ENCODE measurements at regions not wholly inside any gene's neighbourhood (a gene's known extent, or its start where the extent isn't known, plus 50 kb on each side); places are given as distances from the start of the nearest gene placed in this dataset.

DNA sequence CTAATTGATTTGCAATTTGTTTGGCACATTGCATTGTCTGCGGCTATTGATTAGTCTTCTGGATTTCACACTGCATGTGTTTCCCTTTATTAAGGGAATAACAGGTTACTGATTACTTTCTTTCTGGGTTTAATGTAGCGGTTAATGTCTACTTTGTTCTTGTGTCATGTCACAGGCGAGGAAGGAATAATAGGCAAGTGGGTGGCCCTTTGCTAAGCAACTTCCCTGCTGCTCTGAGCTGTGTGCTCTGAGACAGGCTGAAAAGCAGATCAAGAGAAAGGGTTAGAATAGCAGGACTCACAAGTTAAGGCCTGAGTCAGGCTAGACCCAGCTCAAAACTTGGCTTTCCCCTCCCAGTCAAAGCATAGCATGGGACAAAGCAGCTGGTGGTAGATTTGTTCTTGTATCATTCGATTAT is 77.2 kb downstream of the NKX2-1 start:
- H3K27ac Mint-ChIP-seq, result no peak overlapping the region
- peak; percentile 95 for ATAC-seq
- ChIA-PET CTCF (interaction anchor here (1.5 to 3.6 kb wide), 6 partner anchors 9 to 373 kb away, joined by 4 to 28 read pairs (median 8); no protein-coding TSS in a partner anchor), POLR2A (no interaction called here)
- no peak for DNase-seq (ENCODE audit: low spot score)
- H3K4me1 Mint-ChIP-seq, result peaks cover 48% of the 10 kb centered on the region
- H3K27me3 Mint-ChIP-seq (ENCODE audit: low read depth), result peaks cover 95% of the 10 kb centered on the region
- H3K36me3 Mint-ChIP-seq, result no peaks in the 10 kb centered on the region
- H3K9me3 Mint-ChIP-seq, result no peaks in the 10 kb centered on the region
- TF ChIP-seq, protein P1, sequence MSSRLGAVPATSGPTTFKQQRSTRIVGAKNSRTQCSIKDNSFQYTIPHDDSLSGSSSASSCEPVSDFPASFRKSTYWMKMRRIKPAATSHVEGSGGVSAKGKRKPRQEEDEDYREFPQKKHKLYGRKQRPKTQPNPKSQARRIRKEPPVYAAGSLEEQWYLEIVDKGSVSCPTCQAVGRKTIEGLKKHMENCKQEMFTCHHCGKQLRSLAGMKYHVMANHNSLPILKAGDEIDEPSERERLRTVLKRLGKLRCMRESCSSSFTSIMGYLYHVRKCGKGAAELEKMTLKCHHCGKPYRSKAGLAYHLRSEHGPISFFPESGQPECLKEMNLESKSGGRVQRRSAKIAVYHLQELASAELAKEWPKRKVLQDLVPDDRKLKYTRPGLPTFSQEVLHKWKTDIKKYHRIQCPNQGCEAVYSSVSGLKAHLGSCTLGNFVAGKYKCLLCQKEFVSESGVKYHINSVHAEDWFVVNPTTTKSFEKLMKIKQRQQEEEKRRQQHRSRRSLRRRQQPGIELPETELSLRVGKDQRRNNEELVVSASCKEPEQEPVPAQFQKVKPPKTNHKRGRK (CRISPR knock-in tag; IDR thresholded peaks at IDR 0.05; ENCODE audit: borderline replicate concordance), result no peak
- TF ChIP-seq NFE2L1 (CRISPR knock-in tag; IDR thresholded peaks at IDR 0.05) (no peak), NR2C2 (CRISPR knock-in tag; IDR thresholded peaks at IDR 0.05) (no peak), TEAD1 (CRISPR knock-in tag; IDR thresholded peaks at IDR 0.05) (no peak), JUN (CRISPR knock-in tag; IDR thresholded peaks at IDR 0.05) (no peak), TEAD4 (CRISPR knock-in tag; IDR thresholded peaks at IDR 0.05) (no peak), GABPB1 (CRISPR knock-in tag; IDR thresholded peaks at IDR 0.05) (no peak), ZNF671 (CRISPR knock-in tag; IDR thresholded peaks at IDR 0.05) (no peak)
- TF ChIP-seq, protein P2, sequence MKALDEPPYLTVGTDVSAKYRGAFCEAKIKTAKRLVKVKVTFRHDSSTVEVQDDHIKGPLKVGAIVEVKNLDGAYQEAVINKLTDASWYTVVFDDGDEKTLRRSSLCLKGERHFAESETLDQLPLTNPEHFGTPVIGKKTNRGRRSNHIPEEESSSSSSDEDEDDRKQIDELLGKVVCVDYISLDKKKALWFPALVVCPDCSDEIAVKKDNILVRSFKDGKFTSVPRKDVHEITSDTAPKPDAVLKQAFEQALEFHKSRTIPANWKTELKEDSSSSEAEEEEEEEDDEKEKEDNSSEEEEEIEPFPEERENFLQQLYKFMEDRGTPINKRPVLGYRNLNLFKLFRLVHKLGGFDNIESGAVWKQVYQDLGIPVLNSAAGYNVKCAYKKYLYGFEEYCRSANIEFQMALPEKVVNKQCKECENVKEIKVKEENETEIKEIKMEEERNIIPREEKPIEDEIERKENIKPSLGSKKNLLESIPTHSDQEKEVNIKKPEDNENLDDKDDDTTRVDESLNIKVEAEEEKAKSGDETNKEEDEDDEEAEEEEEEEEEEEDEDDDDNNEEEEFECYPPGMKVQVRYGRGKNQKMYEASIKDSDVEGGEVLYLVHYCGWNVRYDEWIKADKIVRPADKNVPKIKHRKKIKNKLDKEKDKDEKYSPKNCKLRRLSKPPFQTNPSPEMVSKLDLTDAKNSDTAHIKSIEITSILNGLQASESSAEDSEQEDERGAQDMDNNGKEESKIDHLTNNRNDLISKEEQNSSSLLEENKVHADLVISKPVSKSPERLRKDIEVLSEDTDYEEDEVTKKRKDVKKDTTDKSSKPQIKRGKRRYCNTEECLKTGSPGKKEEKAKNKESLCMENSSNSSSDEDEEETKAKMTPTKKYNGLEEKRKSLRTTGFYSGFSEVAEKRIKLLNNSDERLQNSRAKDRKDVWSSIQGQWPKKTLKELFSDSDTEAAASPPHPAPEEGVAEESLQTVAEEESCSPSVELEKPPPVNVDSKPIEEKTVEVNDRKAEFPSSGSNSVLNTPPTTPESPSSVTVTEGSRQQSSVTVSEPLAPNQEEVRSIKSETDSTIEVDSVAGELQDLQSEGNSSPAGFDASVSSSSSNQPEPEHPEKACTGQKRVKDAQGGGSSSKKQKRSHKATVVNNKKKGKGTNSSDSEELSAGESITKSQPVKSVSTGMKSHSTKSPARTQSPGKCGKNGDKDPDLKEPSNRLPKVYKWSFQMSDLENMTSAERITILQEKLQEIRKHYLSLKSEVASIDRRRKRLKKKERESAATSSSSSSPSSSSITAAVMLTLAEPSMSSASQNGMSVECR (CRISPR knock-in tag; IDR thresholded peaks at IDR 0.05; ENCODE audit: borderline replicate concordance), result no peak
- TF ChIP-seq, protein P3, sequence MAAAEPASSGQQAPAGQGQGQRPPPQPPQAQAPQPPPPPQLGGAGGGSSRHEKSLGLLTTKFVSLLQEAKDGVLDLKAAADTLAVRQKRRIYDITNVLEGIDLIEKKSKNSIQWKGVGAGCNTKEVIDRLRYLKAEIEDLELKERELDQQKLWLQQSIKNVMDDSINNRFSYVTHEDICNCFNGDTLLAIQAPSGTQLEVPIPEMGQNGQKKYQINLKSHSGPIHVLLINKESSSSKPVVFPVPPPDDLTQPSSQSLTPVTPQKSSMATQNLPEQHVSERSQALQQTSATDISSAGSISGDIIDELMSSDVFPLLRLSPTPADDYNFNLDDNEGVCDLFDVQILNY (CRISPR knock-in tag; IDR thresholded peaks at IDR 0.05), result no peak
- TF ChIP-seq, protein P4, sequence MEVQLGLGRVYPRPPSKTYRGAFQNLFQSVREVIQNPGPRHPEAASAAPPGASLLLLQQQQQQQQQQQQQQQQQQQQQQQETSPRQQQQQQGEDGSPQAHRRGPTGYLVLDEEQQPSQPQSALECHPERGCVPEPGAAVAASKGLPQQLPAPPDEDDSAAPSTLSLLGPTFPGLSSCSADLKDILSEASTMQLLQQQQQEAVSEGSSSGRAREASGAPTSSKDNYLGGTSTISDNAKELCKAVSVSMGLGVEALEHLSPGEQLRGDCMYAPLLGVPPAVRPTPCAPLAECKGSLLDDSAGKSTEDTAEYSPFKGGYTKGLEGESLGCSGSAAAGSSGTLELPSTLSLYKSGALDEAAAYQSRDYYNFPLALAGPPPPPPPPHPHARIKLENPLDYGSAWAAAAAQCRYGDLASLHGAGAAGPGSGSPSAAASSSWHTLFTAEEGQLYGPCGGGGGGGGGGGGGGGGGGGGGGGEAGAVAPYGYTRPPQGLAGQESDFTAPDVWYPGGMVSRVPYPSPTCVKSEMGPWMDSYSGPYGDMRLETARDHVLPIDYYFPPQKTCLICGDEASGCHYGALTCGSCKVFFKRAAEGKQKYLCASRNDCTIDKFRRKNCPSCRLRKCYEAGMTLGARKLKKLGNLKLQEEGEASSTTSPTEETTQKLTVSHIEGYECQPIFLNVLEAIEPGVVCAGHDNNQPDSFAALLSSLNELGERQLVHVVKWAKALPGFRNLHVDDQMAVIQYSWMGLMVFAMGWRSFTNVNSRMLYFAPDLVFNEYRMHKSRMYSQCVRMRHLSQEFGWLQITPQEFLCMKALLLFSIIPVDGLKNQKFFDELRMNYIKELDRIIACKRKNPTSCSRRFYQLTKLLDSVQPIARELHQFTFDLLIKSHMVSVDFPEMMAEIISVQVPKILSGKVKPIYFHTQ (CRISPR knock-in tag; IDR thresholded peaks at IDR 0.05), result no peak
- TF ChIP-seq, protein P5, sequence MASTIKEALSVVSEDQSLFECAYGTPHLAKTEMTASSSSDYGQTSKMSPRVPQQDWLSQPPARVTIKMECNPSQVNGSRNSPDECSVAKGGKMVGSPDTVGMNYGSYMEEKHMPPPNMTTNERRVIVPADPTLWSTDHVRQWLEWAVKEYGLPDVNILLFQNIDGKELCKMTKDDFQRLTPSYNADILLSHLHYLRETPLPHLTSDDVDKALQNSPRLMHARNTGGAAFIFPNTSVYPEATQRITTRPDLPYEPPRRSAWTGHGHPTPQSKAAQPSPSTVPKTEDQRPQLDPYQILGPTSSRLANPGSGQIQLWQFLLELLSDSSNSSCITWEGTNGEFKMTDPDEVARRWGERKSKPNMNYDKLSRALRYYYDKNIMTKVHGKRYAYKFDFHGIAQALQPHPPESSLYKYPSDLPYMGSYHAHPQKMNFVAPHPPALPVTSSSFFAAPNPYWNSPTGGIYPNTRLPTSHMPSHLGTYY (CRISPR knock-in tag; IDR thresholded peaks at IDR 0.05), result no peak
- TF ChIP-seq, protein P6, sequence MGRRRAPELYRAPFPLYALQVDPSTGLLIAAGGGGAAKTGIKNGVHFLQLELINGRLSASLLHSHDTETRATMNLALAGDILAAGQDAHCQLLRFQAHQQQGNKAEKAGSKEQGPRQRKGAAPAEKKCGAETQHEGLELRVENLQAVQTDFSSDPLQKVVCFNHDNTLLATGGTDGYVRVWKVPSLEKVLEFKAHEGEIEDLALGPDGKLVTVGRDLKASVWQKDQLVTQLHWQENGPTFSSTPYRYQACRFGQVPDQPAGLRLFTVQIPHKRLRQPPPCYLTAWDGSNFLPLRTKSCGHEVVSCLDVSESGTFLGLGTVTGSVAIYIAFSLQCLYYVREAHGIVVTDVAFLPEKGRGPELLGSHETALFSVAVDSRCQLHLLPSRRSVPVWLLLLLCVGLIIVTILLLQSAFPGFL (CRISPR knock-in tag; IDR thresholded peaks at IDR 0.05; ENCODE audit: borderline replicate concordance), result no peak
- TF ChIP-seq, protein P7, sequence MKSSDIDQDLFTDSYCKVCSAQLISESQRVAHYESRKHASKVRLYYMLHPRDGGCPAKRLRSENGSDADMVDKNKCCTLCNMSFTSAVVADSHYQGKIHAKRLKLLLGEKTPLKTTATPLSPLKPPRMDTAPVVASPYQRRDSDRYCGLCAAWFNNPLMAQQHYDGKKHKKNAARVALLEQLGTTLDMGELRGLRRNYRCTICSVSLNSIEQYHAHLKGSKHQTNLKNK (CRISPR knock-in tag; IDR thresholded peaks at IDR 0.05), result no peak
- peak overlapping the region; percentile 39 for H3K4me3 Mint-ChIP-seq
